ENCODE measurements at regions not wholly inside any gene's neighbourhood (a gene's known extent, or its start where the extent isn't known, plus 50 kb on each side); places are given as distances from the start of the nearest gene placed in this dataset.
"Not testable (repeated sequence)": the region's sequence is repeated elsewhere in the genome, so short reads cannot be mapped to it uniquely, and the experiment has no call there.

- H3K4me3 ChIP-seq (ENCODE audit: low read depth in 1 of 2, low read length in 2 of 2), result no peak overlapping the region
- H3K36me3 ChIP-seq (ENCODE audit: insufficient read depth, low read length), result no peaks in the 10 kb centered on the region
- no peak overlapping the region for H3K9ac ChIP-seq (ENCODE audit: low read length)
- H3K27ac ChIP-seq (ENCODE audit: low read depth, low read length), result no peak overlapping the region
- H3K27me3 ChIP-seq (ENCODE audit: control insufficient read depth in 1 of 2, insufficient read depth in 2 of 2, low read length in 2 of 2), result no peaks in the 10 kb centered on the region
- peaks cover 33% of the 10 kb centered on the region for H3K4me1 ChIP-seq (ENCODE audit: insufficient read depth, low read length)
- no peaks in the 10 kb centered on the region for H3K9me3 ChIP-seq (ENCODE audit: low read length)
Observed at GRCh38 chr3:101138817-101139216, 145.6 kb upstream of the ABI3BP start.

- Histone ChIP-seq H3K4me3 (ENCODE audit: low read depth in 1 of 2, low read length in 2 of 2) (no peak overlapping the region), H3K4me1 (ENCODE audit: insufficient read depth, low read length) (no peaks in the 10 kb centered on the region), H3K36me3 (ENCODE audit: insufficient read depth, low read length) (no peaks in the 10 kb centered on the region), H3K9ac (ENCODE audit: low read length) (no peak overlapping the region), H3K27me3 (ENCODE audit: control insufficient read depth in 1 of 2, insufficient read depth in 2 of 2, low read length in 2 of 2) (no peaks in the 10 kb centered on the region), H3K27ac (ENCODE audit: low read depth, low read length) (no peak overlapping the region), H3K9me3 (ENCODE audit: low read length) (no peaks in the 10 kb centered on the region)
Observed at GRCh38 chr3:101134331-101134730, 141.1 kb upstream of the ABI3BP start.

GRCh38 chr3:101133652-101134051 is 140.4 kb upstream of the ABI3BP start:
- H3K27me3 ChIP-seq (ENCODE audit: control insufficient read depth in 1 of 2, insufficient read depth in 2 of 2, low read length in 2 of 2), result no peaks in the 10 kb centered on the region
- no peak overlapping the region for H3K4me3 ChIP-seq (ENCODE audit: low read depth in 1 of 2, low read length in 2 of 2)
- no peaks in the 10 kb centered on the region for H3K9me3 ChIP-seq (ENCODE audit: low read length)
- H3K9ac ChIP-seq (ENCODE audit: low read length), result no peak overlapping the region
- no peaks in the 10 kb centered on the region for H3K4me1 ChIP-seq (ENCODE audit: insufficient read depth, low read length)
- H3K27ac ChIP-seq (ENCODE audit: low read depth, low read length), result no peak overlapping the region
- H3K36me3 ChIP-seq (ENCODE audit: insufficient read depth, low read length), result no peaks in the 10 kb centered on the region

DNA sequence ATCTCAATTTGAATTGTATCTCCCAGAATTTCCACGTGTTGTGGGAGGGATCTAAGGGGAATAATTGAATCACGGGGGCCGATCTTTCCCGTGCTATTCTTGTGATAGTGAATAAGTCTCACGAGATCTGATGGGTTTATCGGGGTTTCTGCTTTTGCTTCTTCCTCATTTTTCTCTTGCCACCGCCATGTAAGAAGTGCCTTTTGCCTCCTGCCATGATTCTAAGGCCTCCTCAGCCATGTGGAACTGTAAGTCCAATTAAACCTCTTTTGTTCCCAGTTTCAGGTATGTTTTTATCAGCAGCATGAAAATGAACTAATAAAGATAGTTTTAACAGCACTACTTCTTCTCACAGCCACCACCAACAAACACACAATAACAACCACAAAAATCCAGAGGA is 140.0 kb upstream of the ABI3BP start:
- H3K9ac ChIP-seq (ENCODE audit: low read length); H3K27ac ChIP-seq (ENCODE audit: low read depth, low read length); H3K4me3 ChIP-seq (ENCODE audit: low read depth in 1 of 2, low read length in 2 of 2); H3K27me3 ChIP-seq (ENCODE audit: control insufficient read depth in 1 of 2, insufficient read depth in 2 of 2, low read length in 2 of 2); H3K4me1 ChIP-seq (ENCODE audit: insufficient read depth, low read length); H3K9me3 ChIP-seq (ENCODE audit: low read length); H3K36me3 ChIP-seq (ENCODE audit: insufficient read depth, low read length): not testable (repeated sequence)

GRCh38 chr3:101131767-101132166 is 138.5 kb upstream of the ABI3BP start:
- no peak overlapping the region for H3K27ac ChIP-seq (ENCODE audit: low read depth, low read length)
- H3K27me3 ChIP-seq (ENCODE audit: control insufficient read depth in 1 of 2, insufficient read depth in 2 of 2, low read length in 2 of 2), result no peaks in the 10 kb centered on the region
- H3K9me3 ChIP-seq (ENCODE audit: low read length), result no peaks in the 10 kb centered on the region
- H3K4me1 ChIP-seq (ENCODE audit: insufficient read depth, low read length), result no peaks in the 10 kb centered on the region
- no peak overlapping the region for H3K4me3 ChIP-seq (ENCODE audit: low read depth in 1 of 2, low read length in 2 of 2)
- H3K9ac ChIP-seq (ENCODE audit: low read length), result no peak overlapping the region
- no peaks in the 10 kb centered on the region for H3K36me3 ChIP-seq (ENCODE audit: insufficient read depth, low read length)

- no peaks in the 10 kb centered on the region for H3K4me1 ChIP-seq (ENCODE audit: insufficient read depth, low read length)
- no peaks in the 10 kb centered on the region for H3K36me3 ChIP-seq (ENCODE audit: insufficient read depth, low read length)
- H3K9me3 ChIP-seq (ENCODE audit: low read length), result no peaks in the 10 kb centered on the region
- no peaks in the 10 kb centered on the region for H3K27me3 ChIP-seq (ENCODE audit: control insufficient read depth in 1 of 2, insufficient read depth in 2 of 2, low read length in 2 of 2)
- H3K27ac ChIP-seq (ENCODE audit: low read depth, low read length), result no peak overlapping the region
- no peak overlapping the region for H3K4me3 ChIP-seq (ENCODE audit: low read depth in 1 of 2, low read length in 2 of 2)
- H3K9ac ChIP-seq (ENCODE audit: low read length), result no peak overlapping the region
Observed at GRCh38 chr3:101128786-101129185, 135.6 kb upstream of the ABI3BP start.

GRCh38 chr3:101128001-101128400 is 134.8 kb upstream of the ABI3BP start:
- Histone ChIP-seq H3K4me1 (ENCODE audit: insufficient read depth, low read length) (no peaks in the 10 kb centered on the region), H3K27me3 (ENCODE audit: control insufficient read depth in 1 of 2, insufficient read depth in 2 of 2, low read length in 2 of 2) (no peaks in the 10 kb centered on the region), H3K4me3 (ENCODE audit: low read depth in 1 of 2, low read length in 2 of 2) (no peak overlapping the region), H3K27ac (ENCODE audit: low read depth, low read length) (no peak overlapping the region), H3K36me3 (ENCODE audit: insufficient read depth, low read length) (no peaks in the 10 kb centered on the region), H3K9ac (ENCODE audit: low read length) (no peak overlapping the region), H3K9me3 (ENCODE audit: low read length) (no peaks in the 10 kb centered on the region)

DNA sequence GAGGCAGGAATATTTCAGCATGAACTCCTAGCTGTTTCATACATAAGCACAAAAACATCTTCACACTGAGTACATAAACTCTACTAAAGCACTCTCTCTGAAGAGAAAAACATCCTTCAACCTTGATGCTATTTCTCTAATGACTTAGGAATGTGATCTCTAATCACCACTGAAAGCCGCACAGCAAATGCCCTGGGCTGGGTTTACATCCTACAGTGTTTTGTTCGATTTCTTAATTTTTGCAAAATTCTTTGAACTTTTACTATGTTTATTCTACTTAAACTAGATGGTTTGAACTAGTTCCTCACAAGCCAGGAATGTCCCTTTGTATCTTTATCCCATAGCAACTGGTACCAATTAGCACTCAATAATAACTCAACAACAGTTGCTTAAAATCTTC is 130.9 kb upstream of the ABI3BP start:
- H3K9ac ChIP-seq (ENCODE audit: low read length), result no peak overlapping the region
- no peaks in the 10 kb centered on the region for H3K27me3 ChIP-seq (ENCODE audit: control insufficient read depth in 1 of 2, insufficient read depth in 2 of 2, low read length in 2 of 2)

DNA sequence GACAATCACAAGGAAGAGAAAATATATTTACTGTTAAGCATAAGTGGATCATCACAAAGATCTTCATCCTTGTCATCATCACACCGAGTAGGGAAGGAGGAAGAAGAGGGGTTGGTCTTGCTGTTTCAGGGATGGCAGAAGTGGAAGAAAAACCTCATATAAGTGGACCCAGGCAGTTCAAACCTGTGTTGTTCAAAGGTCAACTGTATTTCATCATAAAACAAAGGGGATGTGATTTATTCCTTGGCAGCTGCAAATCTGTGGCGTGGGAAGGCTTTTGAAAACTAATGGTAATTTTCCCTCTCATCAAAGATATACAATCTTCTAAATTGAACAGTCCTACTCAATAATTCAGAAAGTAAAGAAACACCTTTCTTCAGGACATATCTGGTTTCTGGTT is 129.9 kb upstream of the ABI3BP start:
- Histone ChIP-seq H3K36me3 (ENCODE audit: insufficient read depth, low read length) (no peaks in the 10 kb centered on the region), H3K4me3 (ENCODE audit: low read depth in 1 of 2, low read length in 2 of 2) (no peak overlapping the region), H3K27me3 (ENCODE audit: control insufficient read depth in 1 of 2, insufficient read depth in 2 of 2, low read length in 2 of 2) (no peaks in the 10 kb centered on the region), H3K9ac (ENCODE audit: low read length) (no peak overlapping the region), H3K27ac (ENCODE audit: low read depth, low read length) (no peak overlapping the region), H3K4me1 (ENCODE audit: insufficient read depth, low read length) (no peaks in the 10 kb centered on the region), H3K9me3 (ENCODE audit: low read length) (no peaks in the 10 kb centered on the region)

More for the DNA sequence above, 130.9 kb upstream of the ABI3BP start:
- Histone ChIP-seq H3K4me3 (ENCODE audit: low read depth in 1 of 2, low read length in 2 of 2) (no peak overlapping the region), H3K27ac (ENCODE audit: low read depth, low read length) (no peak overlapping the region), H3K9me3 (ENCODE audit: low read length) (no peaks in the 10 kb centered on the region), H3K4me1 (ENCODE audit: insufficient read depth, low read length) (no peaks in the 10 kb centered on the region), H3K36me3 (ENCODE audit: insufficient read depth, low read length) (no peaks in the 10 kb centered on the region)

GRCh38 chr3:101122681-101123080 is 129.5 kb upstream of the ABI3BP start:
- Histone ChIP-seq H3K4me1 (ENCODE audit: insufficient read depth, low read length) (no peaks in the 10 kb centered on the region), H3K27me3 (ENCODE audit: control insufficient read depth in 1 of 2, insufficient read depth in 2 of 2, low read length in 2 of 2) (no peaks in the 10 kb centered on the region), H3K36me3 (ENCODE audit: insufficient read depth, low read length) (no peaks in the 10 kb centered on the region), H3K9me3 (ENCODE audit: low read length) (no peaks in the 10 kb centered on the region), H3K27ac (ENCODE audit: low read depth, low read length) (no peak overlapping the region), H3K9ac (ENCODE audit: low read length) (no peak overlapping the region), H3K4me3 (ENCODE audit: low read depth in 1 of 2, low read length in 2 of 2) (no peak overlapping the region)

GRCh38 chr3:101120039-101120438 is 126.8 kb upstream of the ABI3BP start:
- Histone ChIP-seq H3K9ac (ENCODE audit: low read length) (no peak overlapping the region), H3K4me3 (ENCODE audit: low read depth in 1 of 2, low read length in 2 of 2) (no peak overlapping the region), H3K4me1 (ENCODE audit: insufficient read depth, low read length) (no peaks in the 10 kb centered on the region), H3K27ac (ENCODE audit: low read depth, low read length) (no peak overlapping the region), H3K36me3 (ENCODE audit: insufficient read depth, low read length) (no peaks in the 10 kb centered on the region), H3K27me3 (ENCODE audit: control insufficient read depth in 1 of 2, insufficient read depth in 2 of 2, low read length in 2 of 2) (no peaks in the 10 kb centered on the region), H3K9me3 (ENCODE audit: low read length) (no peaks in the 10 kb centered on the region)

- H3K9ac ChIP-seq (ENCODE audit: low read length), result no peak overlapping the region
- H3K36me3 ChIP-seq (ENCODE audit: insufficient read depth, low read length), result no peaks in the 10 kb centered on the region
- no peaks in the 10 kb centered on the region for H3K9me3 ChIP-seq (ENCODE audit: low read length)
- no peaks in the 10 kb centered on the region for H3K4me1 ChIP-seq (ENCODE audit: insufficient read depth, low read length)
- H3K4me3 ChIP-seq (ENCODE audit: low read depth in 1 of 2, low read length in 2 of 2), result no peak overlapping the region
- H3K27me3 ChIP-seq (ENCODE audit: control insufficient read depth in 1 of 2, insufficient read depth in 2 of 2, low read length in 2 of 2), result no peaks in the 10 kb centered on the region
- H3K27ac ChIP-seq (ENCODE audit: low read depth, low read length), result no peak overlapping the region
Observed at GRCh38 chr3:101119535-101119934, 126.3 kb upstream of the ABI3BP start.

Measured in muscle layer of colon (tissue), 2 donors.